Testis (tissue), 2 donors: ENCODE measurements at regions not wholly inside any gene's neighbourhood (a gene's known extent, or its start where the extent isn't known, plus 50 kb on each side); places are given as distances from the start of the nearest gene placed in this dataset.

Experiments used
- DNase-seq: peaks from one replicate; pipeline ENCODE4 v3.0.0-alpha.2; 2019
- H3K27ac ChIP-seq, 2 donors: fragments of 200-600 bp; sonication (generic); one replicate each; pipeline ENCODE4 v1.5.1; 2019
- H3K27me3 ChIP-seq: fragments of 200-600 bp; sonication (generic); one replicate; pipeline ENCODE4 v1.5.1; 2019
- H3K36me3 ChIP-seq: fragments of 200-600 bp; sonication (generic); one replicate; pipeline ENCODE4 v1.5.1; 2017; ENCODE audit warnings: low read depth; ENCODE audit errors: missing control alignments
- H3K4me1 ChIP-seq: fragments of 200-600 bp; sonication (generic); one replicate; pipeline ENCODE4 v1.5.1; 2019
- H3K4me3 ChIP-seq, 2 donors: fragments of 200-600 bp; sonication (generic); one replicate each; pipeline ENCODE4 v1.5.1; 2017 to 2019
- H3K9me3 ChIP-seq: fragments of 200-600 bp; sonication (generic); one replicate; pipeline ENCODE4 v1.5.1; 2017
- POLR2A ChIP-seq: fragments of 450-650 bp; IDR thresholded peaks from one replicate; pipeline ENCODE4 v1.6.1; 2017; ENCODE audit warnings: antibody characterized with exemption, mild to moderate bottlenecking, moderate library complexity
- WGBS, 2 donors: methylation state at CpG; one replicate each; pipeline ENCODE4 v1.1.5; 2018; 5-methylcytosine and 5-hydroxymethylcytosine counted together
- intact Hi-C: fragments of 100-400 bp; cut with DNase I; formaldehyde crosslinking; loops from one replicate; pipeline ENCODE4 v1.15.1; 2023; ENCODE audit warnings: low total_unique reads
- TF ChIP-seq, protein P1 (sequence below), 3 experiments: fragments of 450-650 bp in 2 of 3; fragments of 200-600 bp in 1 of 3; sonication (generic) in 1 of 3; IDR thresholded peaks; one replicate each; pipeline ENCODE4 v1.5.1; 2016 to 2019; ENCODE audit warnings: antibody characterized with exemption in 3 of 3, mild to moderate bottlenecking in 2 of 3, moderate library complexity in 1 of 3

DNA sequence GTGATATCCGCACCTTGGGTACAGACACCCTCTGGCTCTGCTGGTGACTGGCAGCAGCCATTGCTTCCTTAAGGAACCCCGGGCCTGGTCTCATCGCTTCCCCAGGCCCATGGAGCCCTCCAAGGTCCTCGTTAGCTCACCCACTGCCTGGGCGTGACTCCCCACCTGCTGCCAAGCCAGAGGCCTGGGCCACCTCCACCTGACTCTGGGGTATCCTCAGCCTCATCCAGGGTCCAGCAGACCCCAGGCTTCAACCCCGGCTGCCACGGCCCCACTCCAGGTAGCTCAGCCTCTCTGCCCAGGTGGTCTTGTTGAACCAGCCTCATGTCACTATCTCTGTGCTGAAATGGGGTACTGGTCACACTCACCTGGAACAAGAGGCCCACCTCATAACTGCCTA lies 337.9 kb downstream of the BRD1 start:
- 93 to 99% methylated on average over 7 of the region's 7 CpGs for WGBS, 2 donors

DNA sequence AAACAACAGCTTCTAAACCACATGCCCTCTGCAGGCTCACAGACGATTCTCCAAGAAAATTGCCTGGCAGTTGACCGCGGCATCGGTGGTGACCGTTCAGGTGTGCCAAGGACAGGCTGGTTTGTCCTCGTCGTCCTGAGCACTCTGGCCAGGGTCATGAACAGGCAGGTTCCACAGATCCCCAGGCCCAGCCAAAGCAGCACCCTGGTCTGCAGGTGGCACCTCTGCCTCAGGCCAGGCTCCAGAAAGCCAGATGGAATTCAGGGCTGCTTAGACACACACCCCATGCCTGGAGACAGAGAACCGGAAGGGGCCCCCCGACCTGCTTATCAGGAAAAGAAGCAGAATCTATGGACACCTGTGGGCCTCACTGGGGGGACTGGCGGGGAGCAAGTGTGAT lies 338.7 kb downstream of the BRD1 start:
- intact Hi-C loops, result no loop called here
- no peaks in the 10 kb centered on the region for H3K27me3 ChIP-seq
- WGBS, 2 donors, result 72 to 89% methylated on average over 9 to 10 of the region's 10 CpGs
- no peak overlapping the region for H3K4me3 ChIP-seq
- no peaks in the 10 kb centered on the region for H3K4me1 ChIP-seq
- TF ChIP-seq, protein P1, sequence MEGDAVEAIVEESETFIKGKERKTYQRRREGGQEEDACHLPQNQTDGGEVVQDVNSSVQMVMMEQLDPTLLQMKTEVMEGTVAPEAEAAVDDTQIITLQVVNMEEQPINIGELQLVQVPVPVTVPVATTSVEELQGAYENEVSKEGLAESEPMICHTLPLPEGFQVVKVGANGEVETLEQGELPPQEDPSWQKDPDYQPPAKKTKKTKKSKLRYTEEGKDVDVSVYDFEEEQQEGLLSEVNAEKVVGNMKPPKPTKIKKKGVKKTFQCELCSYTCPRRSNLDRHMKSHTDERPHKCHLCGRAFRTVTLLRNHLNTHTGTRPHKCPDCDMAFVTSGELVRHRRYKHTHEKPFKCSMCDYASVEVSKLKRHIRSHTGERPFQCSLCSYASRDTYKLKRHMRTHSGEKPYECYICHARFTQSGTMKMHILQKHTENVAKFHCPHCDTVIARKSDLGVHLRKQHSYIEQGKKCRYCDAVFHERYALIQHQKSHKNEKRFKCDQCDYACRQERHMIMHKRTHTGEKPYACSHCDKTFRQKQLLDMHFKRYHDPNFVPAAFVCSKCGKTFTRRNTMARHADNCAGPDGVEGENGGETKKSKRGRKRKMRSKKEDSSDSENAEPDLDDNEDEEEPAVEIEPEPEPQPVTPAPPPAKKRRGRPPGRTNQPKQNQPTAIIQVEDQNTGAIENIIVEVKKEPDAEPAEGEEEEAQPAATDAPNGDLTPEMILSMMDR (IDR thresholded peaks at IDR 0.05), result no peak
- TF ChIP-seq POLR2A, result no peak
- H3K27ac ChIP-seq, result no peak overlapping the region
- no peaks in the 10 kb centered on the region for H3K36me3 ChIP-seq
- DNase-seq, result no peak
- H3K9me3 ChIP-seq, result no peaks in the 10 kb centered on the region

More for the DNA sequence above, 337.9 kb downstream of the BRD1 start:
- TF ChIP-seq, protein P1 (IDR thresholded peaks at IDR 0.05), result no peak
- no peak for TF ChIP-seq POLR2A
- no peaks in the 10 kb centered on the region for H3K27me3 ChIP-seq
- no peak overlapping the region for H3K27ac ChIP-seq
- no peak overlapping the region for H3K4me3 ChIP-seq
- no peaks in the 10 kb centered on the region for H3K36me3 ChIP-seq
- H3K4me1 ChIP-seq, result no peaks in the 10 kb centered on the region
- no peak for DNase-seq
- intact Hi-C loops, result no loop called here
- H3K9me3 ChIP-seq, result no peaks in the 10 kb centered on the region

DNA sequence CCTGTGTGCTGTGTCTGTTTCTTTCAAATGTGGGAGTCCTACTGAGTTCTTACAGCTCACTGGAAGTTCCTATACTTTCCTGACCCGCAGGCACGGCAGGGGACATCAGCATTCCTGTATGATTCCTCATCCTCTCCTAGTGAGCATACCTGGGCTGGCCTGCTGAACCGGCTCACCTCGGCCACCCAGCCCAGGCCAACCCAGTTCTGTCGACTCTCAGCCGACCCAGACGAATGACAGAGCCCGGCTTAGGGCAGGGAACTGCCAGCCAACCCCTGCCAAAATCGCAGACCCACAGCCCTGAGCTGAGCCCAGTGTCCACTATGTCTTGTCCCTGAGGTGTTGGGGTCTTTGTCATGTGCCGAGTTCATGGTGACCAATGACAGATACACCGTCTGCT lies 339.7 kb downstream of the BRD1 start:
- no peak for DNase-seq
- no peaks in the 10 kb centered on the region for H3K27me3 ChIP-seq
- no peak for TF ChIP-seq POLR2A
- TF ChIP-seq, protein P1 (IDR thresholded peaks at IDR 0.05), result no peak
- no peaks in the 10 kb centered on the region for H3K36me3 ChIP-seq
- H3K9me3 ChIP-seq, result no peaks in the 10 kb centered on the region
- H3K4me3 ChIP-seq, result no peak overlapping the region
- H3K27ac ChIP-seq, result no peak overlapping the region
- intact Hi-C loops, result no loop called here
- WGBS, 2 donors, result 63 to 77% methylated on average over 4 to 11 of the region's 11 CpGs
- no peaks in the 10 kb centered on the region for H3K4me1 ChIP-seq

DNA sequence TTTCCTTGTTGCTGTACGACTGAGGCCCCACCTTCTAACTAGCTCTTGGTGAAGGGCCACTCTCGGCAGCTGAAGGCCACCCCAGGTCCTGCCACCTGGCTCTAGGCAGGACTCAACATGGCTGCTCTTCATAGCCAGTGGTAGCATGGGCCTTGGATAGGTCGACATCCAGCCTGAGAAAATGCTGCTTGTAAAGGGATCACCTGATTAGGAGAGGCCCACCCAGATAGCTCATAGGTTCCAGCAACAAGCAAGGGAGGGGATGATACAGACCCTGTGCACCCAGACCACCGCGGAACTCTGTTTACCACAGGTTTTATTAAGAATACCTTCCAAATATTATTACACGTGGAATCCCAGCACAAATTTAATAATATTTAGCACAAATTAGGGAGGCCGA lies 341.4 kb downstream of the BRD1 start:
- Histone ChIP-seq H3K27ac (no peak overlapping the region), H3K9me3 (no peaks in the 10 kb centered on the region), H3K4me1 (peaks cover 4% of the 10 kb centered on the region), H3K36me3 (no peaks in the 10 kb centered on the region), H3K27me3 (no peaks in the 10 kb centered on the region), H3K4me3 (no peak overlapping the region)
- intact Hi-C loops, result no loop called here
- no peak for TF ChIP-seq POLR2A
- TF ChIP-seq, protein P1 (IDR thresholded peaks at IDR 0.05), result no peak
- 82 to 91% methylated on average over 7 of the region's 7 CpGs for WGBS, 2 donors
- DNase-seq, result no peak

DNA sequence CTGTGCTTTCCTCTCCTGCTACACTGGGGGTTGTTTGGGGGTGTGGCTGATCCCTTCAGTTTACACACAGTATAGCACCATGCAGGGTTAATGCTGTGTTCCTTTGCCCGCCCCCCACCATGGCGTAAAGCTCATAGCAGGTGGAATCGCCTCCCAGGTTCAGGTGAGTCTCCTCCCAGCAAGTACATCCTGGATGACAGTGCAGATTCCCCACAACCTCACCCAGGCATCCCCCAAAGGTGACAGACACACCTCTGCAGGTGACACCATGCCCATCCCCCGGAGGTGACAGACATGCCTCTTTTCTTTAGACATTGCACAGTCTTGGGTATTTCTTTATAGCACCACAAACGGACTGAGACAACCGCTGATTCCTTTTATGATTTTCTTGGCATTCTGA lies 343.7 kb downstream of the BRD1 start:
- no peak for DNase-seq
- Histone ChIP-seq H3K27ac (no peak overlapping the region), H3K4me3 (no peak overlapping the region), H3K9me3 (no peaks in the 10 kb centered on the region), H3K4me1 (peaks cover 4% of the 10 kb centered on the region), H3K27me3 (no peaks in the 10 kb centered on the region), H3K36me3 (no peaks in the 10 kb centered on the region)
- TF ChIP-seq POLR2A, result no peak
- TF ChIP-seq, protein P1 (IDR thresholded peaks at IDR 0.05), result no peak
- WGBS, 2 donors, result 80 to 91% methylated on average over 6 of the region's 6 CpGs
- intact Hi-C loops, result no loop called here
